PFSK-1 (cell line): ENCODE measurements at regions not wholly inside any gene's neighbourhood (a gene's known extent, or its start where the extent isn't known, plus 50 kb on each side); places are given as distances from the start of the nearest gene placed in this dataset.

Source experiments
- FOXP2 ChIP-seq: optimal IDR thresholded peaks from 2 replicates; pipeline ENCODE3; 2011; ENCODE audit warnings: borderline replicate concordance, control low read depth, inconsistent platforms; ENCODE audit not compliant: insufficient read depth; ENCODE audit errors: extremely low read length, extremely low read depth
- POLR2AphosphoS5 ChIP-seq: IDR thresholded peaks from 2 replicates; pipeline ENCODE4 v1.6.1; 2012; ENCODE audit warnings: low read depth, mild to moderate bottlenecking, control low read depth, low read length, moderate library complexity
- REST ChIP-seq, 2 experiments: IDR thresholded peaks; 2 replicates each; pipeline versions ENCODE4 v1.6.1 to v1.8.0; 2011 to 2012; ENCODE audit warnings: low read depth in 2 of 2, low read length in 2 of 2, control low read depth in 1 of 2, inconsistent platforms in 1 of 2, mild to moderate bottlenecking in 1 of 2, moderate library complexity in 1 of 2; ENCODE audit not compliant: insufficient read depth in 1 of 2
- SIN3A ChIP-seq: IDR thresholded peaks from 2 replicates; pipeline ENCODE4 v1.6.1; 2012; ENCODE audit warnings: mild to moderate bottlenecking, low read length, moderate library complexity, borderline replicate concordance; ENCODE audit not compliant: insufficient read depth
- TAF1 ChIP-seq: IDR thresholded peaks from 2 replicates; pipeline ENCODE4 v1.6.1; 2012; ENCODE audit warnings: low read length, control low read depth, borderline replicate concordance; ENCODE audit not compliant: insufficient read depth

- TF ChIP-seq SIN3A (no peak), TAF1 (no peak)
These were observed 101.8 kb upstream of the LARP1 start for GRCh38 chr5:154653418-154653763.

GRCh38 chr5:154652746-154653417, 102.3 kb upstream of the LARP1 start:
- TF ChIP-seq FOXP2 (no peak), POLR2AphosphoS5 (no peak), REST (IDR thresholded peaks at IDR 0.05; ENCODE audit: insufficient read depth in 1 of 2, low read depth in 2 of 2, low read length in 2 of 2) (no peak)

GRCh38 chr5:154648706-154649105, 106.5 kb upstream of the LARP1 start:
- no peak for TF ChIP-seq SIN3A
- TF ChIP-seq POLR2AphosphoS5, result no peak

GRCh38 chr5:154648229-154648628, 106.9 kb upstream of the LARP1 start:
- TF ChIP-seq SIN3A, result no peak
- no peak for TF ChIP-seq TAF1
- TF ChIP-seq POLR2AphosphoS5, result no peak
- TF ChIP-seq FOXP2, result no peak
- TF ChIP-seq REST (IDR thresholded peaks at IDR 0.05; ENCODE audit: insufficient read depth in 1 of 2, low read depth in 2 of 2, low read length in 2 of 2), result no peak

GRCh38 chr5:154647761-154648145, 107.4 kb upstream of the LARP1 start:
- TF ChIP-seq POLR2AphosphoS5, result no peak
- no peak for TF ChIP-seq TAF1
- no peak for TF ChIP-seq REST (IDR thresholded peaks at IDR 0.05; ENCODE audit: insufficient read depth in 1 of 2, low read depth in 2 of 2, low read length in 2 of 2)
- TF ChIP-seq FOXP2, result no peak
- TF ChIP-seq SIN3A, result no peak

- TF ChIP-seq TAF1 (no peak), POLR2AphosphoS5 (no peak), FOXP2 (no peak), REST (IDR thresholded peaks at IDR 0.05; ENCODE audit: insufficient read depth in 1 of 2, low read depth in 2 of 2, low read length in 2 of 2) (no peak), SIN3A (no peak)
These were observed 107.9 kb upstream of the LARP1 start for GRCh38 chr5:154647114-154647760.
